ENCODE measurements at regions not wholly inside any gene's neighbourhood (a gene's known extent, or its start where the extent isn't known, plus 50 kb on each side); places are given as distances from the start of the nearest gene placed in this dataset.

GRCh38 chr2:43136011-43136799 lies 90.2 kb downstream of the ZFP36L2 start:
- Histone ChIP-seq H3K9me2 (ENCODE audit: insufficient read depth) (no peaks in the 10 kb centered on the region), H3K79me2 (replicated peaks; ENCODE audit: insufficient read depth) (no peaks in the 10 kb centered on the region), H3K27ac (ENCODE audit: low read depth) (no peak overlapping the region), H3K4me3 (no peak overlapping the region), H3K27me3 (ENCODE audit: insufficient read depth) (no peaks in the 10 kb centered on the region), H3K36me3 (ENCODE audit: insufficient read depth) (no peaks in the 10 kb centered on the region), H3K4me2 (no peak overlapping the region), H3K4me1 (ENCODE audit: insufficient read depth) (peaks cover 20% of the 10 kb centered on the region), H3F3A (replicated peaks; ENCODE audit: low read depth) (no peaks in the 10 kb centered on the region), H4K20me1 (replicated peaks; ENCODE audit: insufficient read depth) (no peaks in the 10 kb centered on the region), H2AFZ (peak overlapping the region; percentile 95)
- H3K4me1 Mint-ChIP-seq = peaks cover 45% of the 10 kb centered on the region
- TF ChIP-seq ETS1 (IDR thresholded peaks at IDR 0.05) = no peak
- no peak for TF ChIP-seq NANOG (IDR thresholded peaks at IDR 0.05; ENCODE audit: borderline replicate concordance)
- no peak for TF ChIP-seq ZNF114 (CRISPR knock-in tag; IDR thresholded peaks at IDR 0.05)
- TF ChIP-seq CTCF (conservative IDR thresholded peaks at IDR 0.05; ENCODE audit: low read depth in 2 of 2) = no peak
- TF ChIP-seq EZH2phosphoT487 (IDR thresholded peaks at IDR 0.05; ENCODE audit: unreplicated experiment) = no peak
- no peak for TF ChIP-seq ZNF331 (CRISPR knock-in tag; IDR thresholded peaks at IDR 0.05; ENCODE audit: low read depth)
- no peak for TF ChIP-seq CREB1 (CRISPR knock-in tag; IDR thresholded peaks at IDR 0.05; ENCODE audit: low read depth)
- TF ChIP-seq ZNF462 (CRISPR knock-in tag; IDR thresholded peaks at IDR 0.05) = no peak
- TF ChIP-seq REST (IDR thresholded peaks at IDR 0.05; ENCODE audit: unreplicated experiment) = no peak
- no peak for TF ChIP-seq POLR2AphosphoS5 (IDR thresholded peaks at IDR 0.05; ENCODE audit: low read depth)
- no peak for TF ChIP-seq STAT1 (IDR thresholded peaks at IDR 0.05; ENCODE audit: unreplicated experiment)
- TF ChIP-seq EZH2 (IDR thresholded peaks at IDR 0.05; ENCODE audit: low read depth, unreplicated experiment) = no peak
- TF ChIP-seq JUNB (IDR thresholded peaks at IDR 0.05; ENCODE audit: unreplicated experiment) = no peak
- no peaks in the 10 kb centered on the region for H3K36me3 Mint-ChIP-seq (ENCODE audit: low read depth)
- H3K4me3 Mint-ChIP-seq = no peak overlapping the region
- no peak; the same call in 2 of the 3 replicates for ATAC-seq
- peaks cover 11% of the 10 kb centered on the region for H3K27me3 Mint-ChIP-seq (ENCODE audit: insufficient read depth, low read depth, poor library complexity)
- no peaks in the 10 kb centered on the region for H3K9me3 Mint-ChIP-seq
- DNase-seq (ENCODE audit: low spot score) = no peak
- H3K27ac Mint-ChIP-seq = no peak overlapping the region

Measured in GM23338 (cell line).